ENCODE measurements at regions not wholly inside any gene's neighbourhood (a gene's known extent, or its start where the extent isn't known, plus 50 kb on each side); places are given as distances from the start of the nearest gene placed in this dataset.

DNA sequence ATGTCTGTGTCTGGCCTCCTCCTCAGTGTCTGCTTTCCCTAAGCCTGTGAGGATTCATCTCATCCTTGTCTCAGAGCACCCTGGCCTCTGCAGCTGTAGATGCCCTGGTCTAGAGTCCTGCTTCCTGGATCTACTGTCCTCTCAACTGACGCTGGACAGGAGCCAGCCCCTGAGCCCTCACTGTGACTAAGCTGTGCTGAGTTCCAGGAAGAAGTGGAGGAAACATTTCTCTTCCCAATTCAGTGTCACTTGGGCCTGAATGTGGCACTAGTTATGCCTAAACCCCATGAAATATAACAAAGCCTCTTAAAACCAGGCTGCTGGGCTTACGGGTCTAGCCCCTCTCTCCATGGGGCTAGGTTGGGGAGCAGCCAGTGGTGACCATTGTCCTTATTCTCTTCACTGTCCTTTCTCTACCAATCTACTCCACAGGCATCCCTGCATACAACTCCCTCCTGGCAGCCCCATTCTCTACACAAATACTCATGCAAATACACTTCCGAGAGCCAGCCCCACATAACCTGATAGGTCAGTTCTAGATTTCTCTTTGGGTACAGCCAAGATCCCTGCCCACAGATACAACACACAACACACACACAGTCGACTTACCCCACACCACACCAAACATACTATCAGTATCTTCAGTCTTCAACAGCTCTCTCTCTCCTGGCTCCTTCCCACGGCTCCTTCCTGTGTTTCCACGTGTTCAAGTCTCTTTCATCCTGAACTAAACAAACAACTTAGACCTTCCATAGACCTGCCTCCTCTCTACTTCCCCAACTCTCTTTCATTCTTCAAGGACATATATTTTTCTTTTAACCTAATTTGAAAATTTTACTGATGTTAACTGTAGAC is 220.8 kb downstream of the SNX18 start:
- TF ChIP-seq, protein P1, sequence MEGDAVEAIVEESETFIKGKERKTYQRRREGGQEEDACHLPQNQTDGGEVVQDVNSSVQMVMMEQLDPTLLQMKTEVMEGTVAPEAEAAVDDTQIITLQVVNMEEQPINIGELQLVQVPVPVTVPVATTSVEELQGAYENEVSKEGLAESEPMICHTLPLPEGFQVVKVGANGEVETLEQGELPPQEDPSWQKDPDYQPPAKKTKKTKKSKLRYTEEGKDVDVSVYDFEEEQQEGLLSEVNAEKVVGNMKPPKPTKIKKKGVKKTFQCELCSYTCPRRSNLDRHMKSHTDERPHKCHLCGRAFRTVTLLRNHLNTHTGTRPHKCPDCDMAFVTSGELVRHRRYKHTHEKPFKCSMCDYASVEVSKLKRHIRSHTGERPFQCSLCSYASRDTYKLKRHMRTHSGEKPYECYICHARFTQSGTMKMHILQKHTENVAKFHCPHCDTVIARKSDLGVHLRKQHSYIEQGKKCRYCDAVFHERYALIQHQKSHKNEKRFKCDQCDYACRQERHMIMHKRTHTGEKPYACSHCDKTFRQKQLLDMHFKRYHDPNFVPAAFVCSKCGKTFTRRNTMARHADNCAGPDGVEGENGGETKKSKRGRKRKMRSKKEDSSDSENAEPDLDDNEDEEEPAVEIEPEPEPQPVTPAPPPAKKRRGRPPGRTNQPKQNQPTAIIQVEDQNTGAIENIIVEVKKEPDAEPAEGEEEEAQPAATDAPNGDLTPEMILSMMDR (conservative IDR thresholded peaks at IDR 0.05 in 1 of 2, IDR thresholded peaks at IDR 0.05 in 1 of 2; ENCODE audit: low read depth in 1 of 2, low read length in 2 of 2) = no peak
- no peak for TF ChIP-seq EZH2 (IDR thresholded peaks at IDR 0.05; ENCODE audit: low read length, missing control alignments)
